NB4 (cell line): ENCODE measurements at regions not wholly inside any gene's neighbourhood (a gene's known extent, or its start where the extent isn't known, plus 50 kb on each side); places are given as distances from the start of the nearest gene placed in this dataset.

Experiments
- DNase-seq: peaks from one replicate; pipeline ENCODE4 v3.0.0; 2010; ENCODE audit warnings: low read depth
- H3K4me3 ChIP-seq: one replicate; pipeline ENCODE4 v1.5.1; 2011; ENCODE audit warnings: mild to moderate bottlenecking, low read depth, low read length, moderate library complexity
- MYC ChIP-seq: IDR thresholded peaks from 2 replicates; pipeline ENCODE4 v1.6.1; 2011; ENCODE audit warnings: low read depth, low read length
- POLR2A ChIP-seq: IDR thresholded peaks from 2 replicates; pipeline ENCODE4 v1.6.1; 2011; ENCODE audit warnings: mild to moderate bottlenecking; ENCODE audit not compliant: insufficient read length; ENCODE audit errors: extremely low read depth
- TF ChIP-seq, protein P1 (sequence below): IDR thresholded peaks from one replicate; pipeline ENCODE4 v1.5.1; 2012; ENCODE audit warnings: low read depth, low read length
- TF ChIP-seq, protein P2 (sequence below): IDR thresholded peaks from 2 replicates; pipeline ENCODE4 v1.6.1; 2011; ENCODE audit warnings: low read depth, low read length

DNA sequence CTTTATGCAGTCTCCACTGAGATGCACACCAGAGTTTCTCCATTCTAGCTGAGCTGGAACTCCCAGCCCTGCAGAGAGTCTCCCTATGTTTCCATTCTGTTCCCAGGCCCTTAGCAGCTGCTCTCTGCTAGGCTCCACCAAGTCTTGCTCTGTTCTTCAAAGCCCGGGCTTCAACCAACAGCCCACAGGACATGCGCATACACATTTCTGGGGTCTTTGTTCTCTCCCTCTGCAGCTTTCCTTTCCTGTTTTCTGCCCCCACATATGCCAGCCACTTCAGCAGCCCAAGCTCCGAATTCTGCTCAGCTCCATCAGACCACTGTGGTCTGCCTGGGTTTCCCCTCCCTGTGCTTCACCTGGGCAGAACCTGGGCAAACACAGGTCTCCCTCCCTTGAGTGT is 205.9 kb downstream of the CBLN1 start:
- no peak overlapping the region for H3K4me3 ChIP-seq
- TF ChIP-seq, protein P1, sequence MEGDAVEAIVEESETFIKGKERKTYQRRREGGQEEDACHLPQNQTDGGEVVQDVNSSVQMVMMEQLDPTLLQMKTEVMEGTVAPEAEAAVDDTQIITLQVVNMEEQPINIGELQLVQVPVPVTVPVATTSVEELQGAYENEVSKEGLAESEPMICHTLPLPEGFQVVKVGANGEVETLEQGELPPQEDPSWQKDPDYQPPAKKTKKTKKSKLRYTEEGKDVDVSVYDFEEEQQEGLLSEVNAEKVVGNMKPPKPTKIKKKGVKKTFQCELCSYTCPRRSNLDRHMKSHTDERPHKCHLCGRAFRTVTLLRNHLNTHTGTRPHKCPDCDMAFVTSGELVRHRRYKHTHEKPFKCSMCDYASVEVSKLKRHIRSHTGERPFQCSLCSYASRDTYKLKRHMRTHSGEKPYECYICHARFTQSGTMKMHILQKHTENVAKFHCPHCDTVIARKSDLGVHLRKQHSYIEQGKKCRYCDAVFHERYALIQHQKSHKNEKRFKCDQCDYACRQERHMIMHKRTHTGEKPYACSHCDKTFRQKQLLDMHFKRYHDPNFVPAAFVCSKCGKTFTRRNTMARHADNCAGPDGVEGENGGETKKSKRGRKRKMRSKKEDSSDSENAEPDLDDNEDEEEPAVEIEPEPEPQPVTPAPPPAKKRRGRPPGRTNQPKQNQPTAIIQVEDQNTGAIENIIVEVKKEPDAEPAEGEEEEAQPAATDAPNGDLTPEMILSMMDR: no peak
- no peak for TF ChIP-seq POLR2A
- TF ChIP-seq, protein P2, sequence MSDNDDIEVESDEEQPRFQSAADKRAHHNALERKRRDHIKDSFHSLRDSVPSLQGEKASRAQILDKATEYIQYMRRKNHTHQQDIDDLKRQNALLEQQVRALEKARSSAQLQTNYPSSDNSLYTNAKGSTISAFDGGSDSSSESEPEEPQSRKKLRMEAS: no peak
- no peak for TF ChIP-seq MYC
- no peak for DNase-seq

DNA sequence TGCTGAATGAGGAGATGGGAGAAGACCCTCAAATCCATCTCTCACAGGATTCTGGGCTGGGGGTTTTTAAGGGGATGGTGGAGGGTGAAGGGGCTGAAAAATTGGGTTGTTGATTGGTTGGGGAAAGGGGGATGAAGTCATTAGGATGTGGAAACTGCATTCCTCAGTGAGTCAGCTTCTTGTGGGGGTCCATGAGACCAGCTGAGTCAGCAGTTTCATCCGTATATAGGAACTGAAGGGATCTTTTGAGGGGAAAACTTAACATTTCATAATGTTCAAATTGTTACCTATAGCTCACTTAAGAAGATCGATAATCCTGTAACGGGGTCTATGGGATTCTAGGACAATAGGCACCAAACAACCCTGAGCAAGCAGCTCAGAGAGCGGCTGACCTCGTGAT is 213.4 kb downstream of the CBLN1 start:
- H3K4me3 ChIP-seq: no peak overlapping the region
- DNase-seq: no peak
- TF ChIP-seq, protein P2: no peak
- TF ChIP-seq POLR2A (no peak), MYC (no peak)
- TF ChIP-seq, protein P1: no peak

DNA sequence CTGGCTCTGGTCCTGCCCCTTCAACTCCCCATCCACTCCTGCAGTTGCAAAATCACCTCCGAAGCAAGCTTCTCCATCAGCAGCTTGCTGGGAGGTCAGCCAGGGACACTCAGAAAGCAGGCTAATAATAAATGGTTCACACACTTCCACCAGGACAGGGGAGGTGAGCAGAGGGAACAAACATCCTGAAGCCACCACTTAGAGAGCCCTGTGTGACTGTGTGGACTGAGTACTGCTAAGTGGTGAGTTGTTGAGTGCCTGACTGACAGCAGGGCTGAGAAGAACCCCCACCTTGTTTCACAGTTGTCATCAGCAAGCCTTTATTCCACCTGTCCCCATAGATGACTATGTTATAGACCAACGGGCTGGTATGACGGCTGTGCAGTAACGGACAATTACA is 213.9 kb downstream of the CBLN1 start:
- no peak overlapping the region for H3K4me3 ChIP-seq
- TF ChIP-seq POLR2A: no peak
- TF ChIP-seq, protein P2: no peak
- TF ChIP-seq, protein P1: no peak
- no peak for TF ChIP-seq MYC
- DNase-seq: no peak

DNA sequence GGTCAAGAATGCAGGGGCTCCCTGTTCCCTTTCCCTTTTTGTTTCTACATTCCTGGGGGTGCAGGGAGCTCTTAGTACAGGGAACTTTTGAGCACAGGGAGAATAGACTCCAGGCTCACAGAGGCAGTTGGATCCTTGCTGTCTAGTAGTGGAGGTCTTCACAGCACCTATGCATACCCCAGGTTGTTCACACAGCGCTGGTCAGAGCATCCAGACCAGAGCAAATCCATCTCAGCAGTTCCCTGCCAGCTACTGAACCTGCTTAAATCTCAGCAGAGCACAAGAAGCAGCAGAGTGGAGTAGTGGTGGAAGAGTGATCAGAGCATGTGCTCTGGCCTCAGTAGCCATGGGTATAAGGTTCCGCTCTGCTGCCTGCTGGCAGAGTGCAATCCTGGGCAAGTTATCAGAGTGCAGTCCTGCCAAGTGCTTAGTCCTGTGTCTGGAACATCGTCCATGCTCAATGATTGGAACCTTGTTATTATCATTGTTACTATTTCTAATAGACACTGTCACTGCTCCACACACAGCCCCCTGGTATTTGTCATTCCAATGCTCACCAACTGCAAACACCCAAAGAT is 220.4 kb downstream of the CBLN1 start:
- DNase-seq: no peak
- TF ChIP-seq, protein P1: no peak
- TF ChIP-seq, protein P2: no peak
- TF ChIP-seq MYC (no peak), POLR2A (no peak)
- H3K4me3 ChIP-seq: no peak overlapping the region

DNA sequence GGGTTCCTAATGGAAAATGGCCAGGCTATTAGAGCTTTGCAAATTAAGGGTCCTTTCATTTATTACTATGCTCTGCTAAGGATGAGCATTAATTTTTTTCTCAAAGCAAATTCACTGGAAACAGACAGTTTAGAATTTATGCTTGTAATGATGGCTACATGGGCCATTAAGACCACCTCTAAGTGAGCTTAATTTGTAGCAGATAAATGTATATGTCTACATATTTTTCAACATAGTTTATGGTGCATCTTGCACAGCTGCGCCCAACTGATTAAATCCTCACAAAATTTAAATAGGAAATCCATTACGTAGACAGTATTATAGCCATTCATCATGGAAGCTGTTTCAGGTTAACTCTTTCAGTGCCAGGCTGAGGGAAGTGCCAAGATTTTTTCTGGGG is 220.9 kb downstream of the CBLN1 start:
- no peak for DNase-seq
- TF ChIP-seq, protein P1: no peak
- TF ChIP-seq POLR2A: no peak
- TF ChIP-seq, protein P2: no peak
- no peak for TF ChIP-seq MYC
- no peak overlapping the region for H3K4me3 ChIP-seq

DNA sequence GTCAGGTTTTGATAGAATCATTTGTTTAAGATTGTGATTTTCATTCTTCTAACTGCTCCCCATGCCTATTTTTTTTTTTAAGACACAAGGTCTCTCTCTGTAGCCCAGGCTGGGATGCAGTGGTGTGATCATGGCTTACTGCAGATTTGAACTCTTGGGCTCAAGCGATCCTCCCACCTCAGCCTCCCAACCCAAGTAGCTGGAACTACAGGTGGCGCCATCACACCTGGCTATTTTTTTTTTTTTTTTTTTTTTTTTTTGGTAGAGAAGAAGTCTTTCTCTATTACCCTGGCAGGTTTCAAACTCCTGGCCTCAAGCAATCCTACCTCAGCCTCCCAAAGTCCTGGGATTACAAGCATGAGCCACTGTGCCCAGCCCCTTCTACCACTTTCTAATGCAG is 223.3 kb downstream of the CBLN1 start:
- TF ChIP-seq, protein P1: no peak
- TF ChIP-seq MYC (no peak), POLR2A (no peak)
- TF ChIP-seq, protein P2: no peak
- no peak overlapping the region for H3K4me3 ChIP-seq
- no peak for DNase-seq
